ENCODE measurements at regions not wholly inside any gene's neighbourhood (a gene's known extent, or its start where the extent isn't known, plus 50 kb on each side); places are given as distances from the start of the nearest gene placed in this dataset.

DNA sequence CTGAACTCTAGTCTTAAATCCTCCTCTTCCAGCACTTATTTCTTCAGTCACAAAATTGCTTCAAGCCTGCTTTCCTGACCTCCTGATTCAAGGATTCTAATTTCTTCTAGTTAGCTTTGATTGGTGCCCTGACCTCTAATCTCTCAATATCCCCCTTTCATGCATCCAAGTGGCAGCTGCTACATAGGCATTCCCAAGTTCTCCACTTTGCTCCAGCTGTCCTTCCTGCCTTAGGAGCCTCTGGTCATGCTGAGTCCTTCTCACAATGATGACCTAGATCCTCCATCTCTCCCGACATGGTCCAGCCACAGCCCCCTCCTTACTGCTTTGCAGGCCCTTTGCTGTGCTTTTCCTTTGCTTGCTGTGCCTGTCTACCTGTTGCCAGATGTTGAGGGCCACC lies 347.8 kb upstream of the C2CD4B start:
- TF ChIP-seq, protein P1, sequence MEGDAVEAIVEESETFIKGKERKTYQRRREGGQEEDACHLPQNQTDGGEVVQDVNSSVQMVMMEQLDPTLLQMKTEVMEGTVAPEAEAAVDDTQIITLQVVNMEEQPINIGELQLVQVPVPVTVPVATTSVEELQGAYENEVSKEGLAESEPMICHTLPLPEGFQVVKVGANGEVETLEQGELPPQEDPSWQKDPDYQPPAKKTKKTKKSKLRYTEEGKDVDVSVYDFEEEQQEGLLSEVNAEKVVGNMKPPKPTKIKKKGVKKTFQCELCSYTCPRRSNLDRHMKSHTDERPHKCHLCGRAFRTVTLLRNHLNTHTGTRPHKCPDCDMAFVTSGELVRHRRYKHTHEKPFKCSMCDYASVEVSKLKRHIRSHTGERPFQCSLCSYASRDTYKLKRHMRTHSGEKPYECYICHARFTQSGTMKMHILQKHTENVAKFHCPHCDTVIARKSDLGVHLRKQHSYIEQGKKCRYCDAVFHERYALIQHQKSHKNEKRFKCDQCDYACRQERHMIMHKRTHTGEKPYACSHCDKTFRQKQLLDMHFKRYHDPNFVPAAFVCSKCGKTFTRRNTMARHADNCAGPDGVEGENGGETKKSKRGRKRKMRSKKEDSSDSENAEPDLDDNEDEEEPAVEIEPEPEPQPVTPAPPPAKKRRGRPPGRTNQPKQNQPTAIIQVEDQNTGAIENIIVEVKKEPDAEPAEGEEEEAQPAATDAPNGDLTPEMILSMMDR (IDR thresholded peaks at IDR 0.05; ENCODE audit: poor library complexity, severe bottlenecking) = no peak
- TF ChIP-seq EP300 (conservative IDR thresholded peaks at IDR 0.05; ENCODE audit: poor library complexity, severe bottlenecking) = no peak
- TF ChIP-seq TAF1 (IDR thresholded peaks at IDR 0.05; ENCODE audit: low read depth) = no peak
- no peak for TF ChIP-seq RAD21 (conservative IDR thresholded peaks at IDR 0.05)
- TF ChIP-seq EZH2 (IDR thresholded peaks at IDR 0.05; ENCODE audit: borderline replicate concordance, insufficient read depth, low read length, poor library complexity, severe bottlenecking) = no peak
- no peak for TF ChIP-seq POLR2AphosphoS5 (IDR thresholded peaks at IDR 0.05)
